Stimulated activated CD8-positive, alpha-beta memory T cell treated with anti-CD3 and anti-CD28 coated beads, Interleukin-4, amount 100 ng/mL, for 24 hours (primary cell): ENCODE measurements at regions not wholly inside any gene's neighbourhood (a gene's known extent, or its start where the extent isn't known, plus 50 kb on each side); places are given as distances from the start of the nearest gene placed in this dataset.
"Not testable (repeated sequence)": the region's sequence is repeated elsewhere in the genome, so short reads cannot be mapped to it uniquely, and the experiment has no call there.

Experiments used
- DNase-seq: peaks from one replicate; pipeline ENCODE4 v3.0.0-alpha.2; 2020; ENCODE audit warnings: low read depth

DNA sequence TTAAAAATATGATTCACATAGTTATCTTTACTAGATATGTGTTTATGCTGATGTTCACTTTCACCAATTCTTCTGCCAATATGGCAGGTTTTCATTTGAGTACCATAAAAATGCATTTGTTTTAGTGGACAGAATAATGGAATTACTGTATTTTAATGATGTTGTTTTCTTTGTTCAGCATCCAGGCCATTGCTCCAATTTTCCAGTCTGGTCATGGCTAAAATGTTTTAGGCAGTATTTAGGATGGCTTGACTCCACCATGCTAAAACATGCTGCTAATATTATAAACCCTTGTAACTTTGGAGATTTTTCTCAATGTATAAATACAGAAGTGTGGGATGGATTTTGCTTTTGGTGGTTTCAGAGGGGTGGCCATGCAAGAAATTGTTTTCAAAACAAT, 273.0 kb upstream of the RPS23 start:
- DNase-seq = no peak

DNA sequence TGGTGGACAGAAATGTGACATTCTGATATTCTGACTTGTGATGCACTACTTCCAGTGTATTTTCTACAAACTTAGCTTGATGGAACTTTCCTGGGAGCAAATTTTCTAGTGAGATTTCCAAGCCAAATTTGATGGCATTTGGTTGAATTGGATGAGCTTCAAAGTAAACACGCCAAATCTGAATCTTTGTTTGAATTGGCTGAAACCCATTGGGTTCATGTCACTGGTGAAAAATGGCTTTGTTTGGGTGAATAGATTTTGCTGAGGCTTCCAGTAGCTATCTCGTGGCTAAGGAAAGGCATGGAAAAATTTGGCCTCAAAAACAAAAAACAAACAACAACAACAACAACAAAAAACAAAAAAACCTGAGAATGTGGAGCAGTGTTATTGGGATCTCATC, 271.1 kb upstream of the RPS23 start:
- no peak for DNase-seq

DNA sequence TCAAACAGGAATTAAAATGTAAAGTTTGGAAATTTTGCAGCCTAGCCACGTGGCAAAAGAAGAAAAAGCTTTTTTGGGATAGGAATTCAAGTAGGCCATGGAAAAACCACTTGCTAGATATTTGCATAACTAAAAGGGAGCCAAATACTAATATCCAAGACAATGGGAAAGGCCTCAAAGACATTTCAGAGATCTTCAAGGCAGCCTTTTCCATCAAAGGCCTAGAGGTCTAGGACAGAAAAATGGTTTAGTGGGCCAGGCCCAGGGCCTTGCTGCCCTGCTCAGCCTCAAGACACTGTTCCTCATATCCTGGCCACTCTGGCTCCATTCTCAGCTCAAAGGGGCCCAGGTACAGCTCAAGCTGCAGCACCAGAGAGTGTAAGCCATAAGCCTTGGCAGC, 265.9 kb upstream of the RPS23 start:
- DNase-seq = no peak

DNA sequence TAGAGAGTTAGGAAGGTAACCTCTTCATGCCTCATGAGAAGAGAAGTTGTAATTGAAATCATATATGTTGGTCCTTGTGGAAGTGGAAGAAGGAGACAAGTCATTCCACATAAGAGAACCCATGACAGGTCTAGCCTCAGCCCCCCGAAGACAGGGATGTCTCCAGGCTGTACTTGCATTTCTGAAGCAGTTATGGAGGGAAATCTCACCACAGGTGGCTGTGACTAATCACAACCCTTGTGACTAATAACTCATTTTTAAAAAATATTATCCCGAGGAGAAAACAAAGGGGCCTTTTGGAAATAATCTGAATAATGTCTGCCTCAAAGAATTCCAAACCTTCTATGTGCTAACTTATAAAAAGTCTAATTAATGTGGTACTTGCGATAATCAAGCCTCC, 262.1 kb upstream of the RPS23 start:
- DNase-seq = no peak

DNA sequence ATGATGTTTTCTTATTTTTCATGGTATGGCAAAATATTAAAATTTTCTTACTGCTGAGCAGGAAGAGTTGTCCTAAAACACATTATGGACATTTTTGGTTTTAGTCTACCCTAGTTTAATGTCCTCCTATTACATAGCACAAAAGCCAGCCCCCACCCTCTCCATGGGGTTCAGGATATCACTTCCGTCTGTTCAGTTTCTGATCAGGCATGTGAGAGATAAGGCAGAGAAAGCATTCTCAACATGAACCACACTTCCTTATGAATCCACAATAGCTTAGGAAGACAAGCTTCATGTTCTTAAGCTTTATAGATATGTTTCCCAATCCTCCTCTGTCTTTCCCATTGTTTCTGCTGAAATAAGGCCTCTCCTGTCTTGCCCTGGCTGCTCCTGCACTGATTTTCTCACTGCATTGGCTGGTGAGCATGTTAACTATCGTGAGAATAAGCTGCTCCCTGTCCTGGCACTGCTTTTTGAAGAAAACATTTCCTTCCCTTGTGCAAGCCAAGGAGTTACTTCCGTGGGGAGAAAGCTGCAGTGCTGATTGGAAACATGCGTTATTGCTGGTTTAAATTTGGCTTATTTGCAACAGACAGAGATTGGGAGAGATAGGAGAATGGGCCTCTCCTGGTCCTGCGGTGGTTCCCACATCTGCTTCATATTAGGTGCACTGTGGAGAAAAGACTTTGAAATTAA, 260.3 kb upstream of the RPS23 start:
- no peak for DNase-seq

DNA sequence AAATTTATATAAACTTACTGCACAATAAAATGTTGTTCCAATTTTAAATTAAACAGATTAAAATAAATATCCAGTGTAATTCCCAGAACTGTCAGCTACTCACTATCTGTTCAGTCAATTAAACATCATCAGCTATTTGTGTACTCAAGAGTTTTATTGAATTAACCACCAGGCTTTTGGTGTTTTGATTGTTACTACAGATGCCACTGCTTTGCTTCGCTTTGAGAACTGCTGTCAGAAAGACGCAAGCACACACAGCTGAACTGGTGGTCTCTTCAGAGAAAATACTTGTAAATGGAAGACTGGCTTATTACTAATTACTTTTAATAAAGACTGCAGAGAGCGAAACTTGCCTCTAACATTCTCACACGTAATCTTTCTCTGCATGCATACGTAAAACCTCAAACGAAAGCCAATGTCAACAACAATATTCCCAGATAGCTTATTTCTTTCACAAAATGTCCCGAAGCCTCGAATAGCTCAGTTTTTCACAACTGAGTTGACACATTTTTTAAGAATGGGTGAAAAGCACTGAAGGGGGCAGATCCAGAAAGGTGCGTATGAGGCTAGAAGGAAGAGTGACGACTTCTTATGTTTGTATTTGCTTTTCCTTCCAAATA, 259.6 kb upstream of the RPS23 start:
- DNase-seq = no peak

DNA sequence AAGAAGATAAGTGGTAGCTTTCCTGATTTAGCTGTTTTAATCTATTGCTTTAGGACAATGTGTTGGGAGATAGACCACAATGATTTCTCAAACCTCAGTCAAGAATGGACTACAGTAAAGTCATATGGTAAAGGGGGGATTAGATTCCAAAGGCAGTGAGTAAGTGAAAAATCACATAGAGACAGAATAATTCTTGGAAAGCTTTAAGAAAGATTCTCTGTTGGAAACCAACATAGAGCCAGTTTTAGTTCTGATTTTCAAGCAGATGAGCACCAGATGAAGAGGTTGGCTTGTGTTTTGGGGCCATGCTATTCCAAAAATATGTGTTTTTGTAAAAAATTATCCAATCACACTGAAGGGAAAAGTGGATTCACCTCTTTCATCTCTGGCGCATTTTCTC, 256.8 kb upstream of the RPS23 start:
- DNase-seq = no peak

DNA sequence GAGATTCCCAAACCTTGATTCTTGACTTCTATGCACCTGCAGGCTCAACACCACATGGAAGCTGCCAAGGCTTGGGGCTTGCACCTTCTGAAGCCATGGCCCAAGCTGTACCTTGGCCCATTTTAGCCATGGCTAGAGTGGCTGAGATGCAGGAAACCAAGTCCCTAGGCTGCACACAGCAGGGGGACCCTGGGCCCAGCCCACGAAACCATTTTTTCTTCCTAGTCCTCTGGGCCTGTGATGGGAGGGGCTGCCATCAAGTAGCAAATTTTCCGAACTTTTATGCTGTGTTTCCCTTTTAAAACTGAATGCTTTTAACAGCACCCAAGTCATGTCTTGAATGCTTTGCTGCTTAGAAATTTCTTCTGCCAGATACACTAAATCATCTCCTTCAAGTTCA, 253.9 kb upstream of the RPS23 start:
- not testable (repeated sequence) for DNase-seq

DNA sequence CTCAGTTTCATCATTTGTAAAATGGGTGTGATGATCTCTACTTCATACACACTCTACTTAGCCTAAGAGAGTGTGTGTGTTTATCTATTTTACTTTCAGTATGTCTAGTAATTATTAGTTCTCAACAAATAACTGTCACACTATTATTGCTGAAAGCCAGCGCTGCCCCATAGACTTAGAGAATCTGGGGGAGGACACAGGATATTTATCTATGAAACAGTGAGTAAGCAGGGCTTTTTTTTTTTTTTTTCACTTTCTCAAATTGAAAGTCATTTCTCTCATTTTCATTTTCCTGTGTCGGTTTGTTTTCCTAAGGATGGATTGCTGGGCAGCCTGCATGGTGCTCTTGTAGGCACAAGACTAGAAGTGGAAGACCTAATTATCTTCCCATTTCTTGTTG, 248.4 kb upstream of the RPS23 start:
- DNase-seq = no peak

DNA sequence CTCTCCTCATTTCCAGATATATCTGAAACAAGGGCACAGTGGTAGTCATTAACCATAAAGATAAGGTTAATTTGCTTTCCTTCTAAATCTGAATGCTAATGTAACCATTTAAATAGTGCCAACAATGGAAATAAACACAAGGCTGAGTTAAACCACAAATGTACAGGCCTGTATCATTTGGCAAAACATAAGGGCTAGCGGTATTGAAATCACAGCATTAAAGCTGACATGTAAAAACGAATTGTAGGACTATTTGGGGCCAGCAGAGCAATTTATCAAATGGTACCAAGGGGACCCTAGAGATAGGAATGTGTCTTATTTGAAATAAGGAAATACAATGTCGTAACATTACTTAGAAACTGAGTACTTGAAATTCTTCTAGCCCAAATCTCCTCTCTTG, 247.5 kb upstream of the RPS23 start:
- no peak for DNase-seq

DNA sequence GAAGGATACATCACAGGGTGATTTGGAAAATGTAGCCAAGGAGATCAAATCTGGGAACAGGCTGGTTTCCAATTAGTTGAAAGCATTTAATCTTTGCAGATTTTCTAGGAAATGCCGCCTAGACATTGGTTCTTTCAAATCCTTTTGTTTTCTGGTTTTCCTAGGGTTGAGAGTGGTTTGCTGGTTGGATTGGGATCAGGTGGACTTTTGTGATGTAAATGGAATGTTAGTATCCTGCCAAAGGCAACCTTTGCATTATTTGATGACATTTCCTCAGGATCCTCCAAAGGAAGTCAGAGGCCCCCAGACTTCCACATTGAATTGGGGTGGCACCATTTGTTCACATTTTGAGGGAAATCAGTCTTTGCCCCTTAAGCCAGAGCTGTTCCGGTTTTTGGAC, 245.5 kb upstream of the RPS23 start:
- no peak for DNase-seq

DNA sequence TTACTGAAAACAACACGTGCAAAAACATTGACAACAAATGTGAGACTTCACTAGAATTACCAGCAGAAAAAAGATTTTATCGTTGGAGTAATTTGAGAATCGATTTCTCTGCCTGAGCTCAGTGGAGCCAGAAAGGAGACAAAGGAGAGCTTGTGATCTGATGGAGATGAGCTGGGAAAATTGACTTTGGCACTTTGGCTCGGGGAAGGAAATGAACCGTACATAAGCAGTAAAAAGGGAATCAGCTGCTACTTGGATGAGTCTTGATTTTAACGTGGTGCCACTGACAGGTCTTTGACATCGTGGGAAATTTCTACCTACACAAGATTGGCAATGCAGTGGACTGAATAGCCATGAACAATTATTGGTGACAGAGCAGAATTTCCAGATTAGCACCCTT, 244.7 kb upstream of the RPS23 start:
- DNase-seq = no peak

DNA sequence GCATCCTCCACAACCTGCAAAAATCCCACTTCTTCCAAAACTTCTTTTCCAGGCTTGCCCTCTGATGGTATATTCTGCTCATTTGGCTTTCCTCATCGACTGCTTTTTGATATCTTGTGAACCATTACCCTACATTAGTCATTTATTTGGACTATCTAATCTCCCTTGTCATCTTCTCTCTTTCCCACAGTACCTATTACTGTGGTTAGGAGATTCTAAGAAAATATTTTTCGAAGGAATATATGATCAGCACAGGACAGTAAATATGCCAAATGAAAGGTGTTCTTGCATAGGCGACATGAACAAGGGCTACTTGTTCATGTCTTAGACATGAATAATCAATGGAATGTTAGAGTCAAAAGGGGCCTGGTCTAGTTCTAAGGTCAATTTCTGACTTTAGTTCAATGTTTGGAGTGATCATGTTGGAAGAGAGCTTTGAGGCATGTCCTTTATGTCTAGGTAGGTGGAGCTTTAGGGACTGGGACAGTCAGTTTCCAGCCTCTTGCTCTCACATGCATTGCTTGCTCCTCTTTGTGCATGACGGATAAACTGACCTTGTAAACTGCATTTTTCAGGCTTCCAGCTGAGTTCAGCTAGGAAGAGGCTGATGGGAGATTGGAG, 243.4 kb upstream of the RPS23 start:
- no peak for DNase-seq

DNA sequence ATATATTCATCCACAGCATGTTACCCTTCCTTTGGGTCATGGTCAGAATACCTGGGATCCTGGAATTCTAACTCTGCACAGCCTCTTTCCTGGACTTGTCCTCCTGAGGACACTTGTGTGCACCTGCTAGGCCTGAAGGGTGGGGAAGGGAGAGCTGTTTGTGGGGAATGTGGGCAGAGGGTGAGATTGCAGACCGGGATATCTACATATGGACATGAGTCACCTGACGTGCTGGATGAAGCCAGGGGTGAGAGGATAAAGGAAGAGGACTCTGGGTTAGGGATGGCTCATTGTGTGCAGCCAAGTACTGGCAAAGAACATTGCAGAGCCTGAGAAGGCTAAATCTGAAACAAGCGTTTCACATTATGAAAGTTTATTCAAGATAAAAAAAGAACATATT, 241.4 kb upstream of the RPS23 start:
- no peak for DNase-seq

DNA sequence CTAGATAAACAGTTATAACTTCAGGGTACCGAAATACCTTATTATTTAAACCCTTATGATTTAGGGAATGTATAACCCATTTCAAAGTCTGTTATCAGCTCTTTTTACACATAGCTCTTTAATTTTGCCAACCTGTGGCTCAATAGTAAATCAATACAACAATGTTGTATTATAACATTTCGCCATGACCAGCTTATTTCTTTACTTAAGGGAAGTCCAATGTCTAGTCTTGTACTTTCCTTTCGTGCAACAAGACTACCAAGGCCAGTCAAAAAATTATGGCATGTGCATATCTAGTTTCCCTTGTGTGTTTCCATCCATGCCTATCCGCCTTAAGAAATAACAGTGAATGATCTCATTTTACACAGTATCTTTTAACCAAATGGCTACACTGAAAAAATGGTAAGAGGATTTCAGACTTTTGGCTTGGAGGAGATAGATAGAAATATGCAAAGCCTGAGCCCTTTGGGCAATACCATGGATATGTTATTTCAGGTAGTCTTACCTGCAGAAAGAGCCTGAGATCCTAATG, 239.5 kb upstream of the RPS23 start:
- DNase-seq = no peak

DNA sequence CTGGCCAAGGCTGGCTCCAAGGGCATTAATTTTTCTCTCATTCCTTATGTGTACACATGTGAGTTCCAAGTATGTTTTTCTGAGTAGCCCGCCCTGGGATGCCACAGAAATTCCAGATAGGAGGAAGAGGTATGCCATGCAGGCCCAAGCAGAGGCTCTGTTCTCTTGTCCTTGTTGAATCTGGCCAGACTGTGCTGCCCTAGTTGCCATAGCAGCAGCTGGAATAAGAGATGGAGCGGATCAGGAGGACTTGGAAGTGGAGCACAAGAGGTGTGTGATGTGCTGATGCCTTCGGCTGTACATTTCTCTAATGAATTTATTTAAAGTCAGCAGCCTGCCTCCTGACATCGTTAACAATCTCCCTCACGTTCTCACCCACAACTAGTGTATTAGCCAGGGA, 235.6 kb upstream of the RPS23 start:
- no peak for DNase-seq

DNA sequence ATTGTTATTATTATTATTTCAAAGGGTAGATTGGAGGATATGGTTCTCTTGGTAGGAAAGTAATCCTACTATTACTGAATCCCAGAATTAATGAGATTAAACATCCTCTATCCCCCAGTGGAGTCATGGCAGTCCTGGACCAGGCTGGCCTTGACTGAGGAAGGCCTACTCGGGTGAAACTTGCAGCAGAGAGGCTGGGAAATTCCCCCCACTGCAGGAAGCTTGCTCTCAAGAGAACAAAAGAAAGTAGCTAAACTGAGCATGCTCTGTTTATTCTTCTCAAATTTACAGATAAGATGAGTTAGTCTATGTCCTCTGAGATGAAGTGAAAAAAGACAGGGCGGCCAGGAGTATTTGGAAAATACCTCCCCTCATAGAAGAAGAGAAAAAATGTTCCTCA, 233.9 kb upstream of the RPS23 start:
- DNase-seq = no peak

DNA sequence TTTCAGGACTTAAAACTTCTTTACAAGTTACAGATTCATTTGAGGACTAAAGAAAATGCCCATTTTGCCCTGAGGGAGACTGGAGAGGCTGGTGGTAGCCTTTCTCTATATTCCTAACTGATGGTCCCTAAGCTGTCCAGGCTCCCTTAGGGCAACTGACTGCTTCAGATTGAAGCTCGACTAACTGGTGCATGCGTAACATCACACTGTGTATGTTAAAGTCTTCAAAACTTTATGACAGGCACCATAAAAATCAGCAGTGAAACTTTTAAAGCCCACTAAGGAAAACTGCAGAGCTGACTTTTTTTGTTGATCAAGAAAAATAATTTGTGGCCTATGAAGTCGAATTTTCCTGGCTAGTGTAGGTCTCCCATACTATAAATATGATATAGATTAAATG, 233.0 kb upstream of the RPS23 start:
- no peak for DNase-seq

DNA sequence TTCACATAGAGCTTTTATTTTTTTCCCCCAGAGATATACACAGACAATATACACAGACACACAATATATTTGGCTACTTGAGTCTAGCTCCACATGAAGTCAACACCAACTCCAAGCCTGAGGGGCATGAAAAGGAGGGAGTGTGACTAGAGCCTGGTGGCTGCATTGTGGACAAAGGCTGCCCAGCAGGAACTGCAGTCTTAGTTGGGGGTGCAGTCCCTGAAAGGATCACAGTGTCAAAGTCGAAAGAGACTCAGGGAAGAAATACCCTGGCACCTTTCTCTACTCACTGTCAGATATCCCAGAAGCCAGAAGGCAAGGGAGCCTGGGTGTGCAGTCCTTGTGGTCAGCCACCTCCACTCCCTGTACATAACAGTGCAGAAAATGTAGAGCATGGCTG, 231.6 kb upstream of the RPS23 start:
- no peak for DNase-seq

DNA sequence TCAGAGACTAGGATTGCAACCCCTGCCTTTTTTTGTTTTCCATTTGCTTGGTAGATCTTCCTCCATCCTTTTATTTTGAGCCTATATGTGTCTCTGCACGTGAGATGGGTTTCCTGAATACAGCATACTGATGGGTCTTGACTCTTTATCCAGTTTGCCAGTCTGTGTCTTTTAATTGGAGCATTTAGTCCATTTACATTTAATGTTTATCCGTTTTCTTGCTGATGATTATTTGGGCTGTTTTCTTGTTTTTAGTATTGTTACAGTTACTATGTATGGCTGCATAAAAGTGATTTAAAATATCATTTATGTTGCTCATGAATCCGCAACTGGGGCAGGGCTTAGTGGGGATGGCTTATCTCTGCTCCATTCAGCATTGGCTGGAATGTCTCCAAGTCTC, 228.2 kb upstream of the RPS23 start:
- not testable (repeated sequence) for DNase-seq

DNA sequence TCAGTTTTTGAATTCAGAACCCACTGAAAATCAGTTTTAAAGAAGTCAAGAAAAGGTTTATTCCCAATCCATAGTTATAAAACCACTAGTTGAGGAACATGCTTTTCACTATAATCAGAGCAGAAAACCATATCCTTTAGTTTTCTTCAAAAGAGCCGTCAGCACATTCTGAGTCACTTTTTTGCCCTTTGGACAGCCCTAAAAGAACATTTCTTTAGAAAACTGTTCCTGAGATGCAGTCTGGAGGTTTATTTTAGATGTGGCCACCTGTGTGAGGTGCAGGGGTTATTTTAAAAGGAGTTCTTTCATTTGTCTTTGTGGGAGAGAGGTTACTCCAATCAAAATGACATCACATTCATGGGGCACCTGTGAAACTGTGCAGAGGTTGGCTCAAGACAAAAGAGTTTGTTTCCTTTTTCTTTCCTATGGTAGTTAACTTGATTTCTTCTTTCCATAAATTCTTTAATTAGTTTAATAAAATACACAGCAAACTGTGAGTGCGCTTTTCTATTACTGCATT, 221.6 kb upstream of the RPS23 start:
- DNase-seq = no peak

DNA sequence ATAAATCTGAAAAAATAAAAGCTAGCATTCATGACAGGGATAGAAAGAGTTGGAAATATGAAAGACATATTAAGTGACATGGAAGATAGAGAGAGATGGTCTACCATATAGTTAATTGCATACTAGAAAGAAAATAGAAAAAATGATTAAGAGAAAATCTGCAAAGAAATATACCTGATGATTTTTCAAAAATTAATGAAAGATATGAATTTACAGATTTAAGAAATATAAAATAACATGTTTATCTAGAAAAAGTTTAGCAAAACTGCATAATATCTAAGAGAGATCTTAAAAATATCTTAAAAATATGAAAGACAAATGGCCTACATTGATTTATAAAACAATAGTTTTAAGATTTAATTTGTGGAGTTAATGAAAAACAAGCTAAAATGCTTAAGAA, 219.1 kb upstream of the RPS23 start:
- no peak for DNase-seq

DNA sequence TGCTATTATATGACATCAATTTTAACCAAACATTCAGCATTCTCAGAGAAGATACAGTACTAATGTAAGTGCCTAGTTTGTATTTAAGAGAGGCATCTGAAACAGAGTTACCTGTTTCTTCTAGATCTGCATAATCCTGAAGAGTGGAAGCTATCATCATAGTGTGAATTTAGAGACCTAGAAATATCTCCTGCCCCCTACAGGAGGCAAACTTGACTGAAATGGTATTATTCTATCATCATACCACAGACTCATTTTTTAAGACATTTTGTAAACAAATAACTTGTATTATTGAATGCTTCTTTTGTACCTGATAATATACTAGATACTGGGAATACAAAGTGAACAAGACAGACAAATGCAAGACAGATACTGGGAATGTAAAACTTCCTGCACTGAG, 216.8 kb upstream of the RPS23 start:
- no peak for DNase-seq
